ENCODE measurements at regions not wholly inside any gene's neighbourhood (a gene's known extent, or its start where the extent isn't known, plus 50 kb on each side); places are given as distances from the start of the nearest gene placed in this dataset.
"Not testable (repeated sequence)": the region's sequence is repeated elsewhere in the genome, so short reads cannot be mapped to it uniquely, and the experiment has no call there.

DNA sequence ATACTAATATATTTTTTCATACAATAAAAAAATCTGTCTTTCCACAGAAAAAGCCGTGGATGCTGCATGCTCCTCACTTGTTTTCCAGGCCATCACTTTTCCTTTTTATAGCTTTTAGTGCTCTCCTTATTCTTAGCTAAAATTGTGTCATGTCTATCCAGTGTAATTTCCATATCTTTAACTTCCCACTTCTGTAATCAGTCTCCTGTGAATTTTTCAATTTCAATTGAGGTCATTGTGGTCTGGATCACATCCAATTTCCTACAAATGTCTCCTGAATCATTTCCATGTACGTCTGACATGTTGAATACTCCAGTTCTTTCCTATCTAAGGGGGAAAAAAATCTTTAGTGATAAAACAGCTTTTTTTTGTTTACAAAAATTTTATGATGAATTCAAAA lies 838.2 kb upstream of the B3GALT2 start:
- DNase-seq (ENCODE audit: extremely low read depth, low read depth, low spot score): peak; percentile 87

DNA sequence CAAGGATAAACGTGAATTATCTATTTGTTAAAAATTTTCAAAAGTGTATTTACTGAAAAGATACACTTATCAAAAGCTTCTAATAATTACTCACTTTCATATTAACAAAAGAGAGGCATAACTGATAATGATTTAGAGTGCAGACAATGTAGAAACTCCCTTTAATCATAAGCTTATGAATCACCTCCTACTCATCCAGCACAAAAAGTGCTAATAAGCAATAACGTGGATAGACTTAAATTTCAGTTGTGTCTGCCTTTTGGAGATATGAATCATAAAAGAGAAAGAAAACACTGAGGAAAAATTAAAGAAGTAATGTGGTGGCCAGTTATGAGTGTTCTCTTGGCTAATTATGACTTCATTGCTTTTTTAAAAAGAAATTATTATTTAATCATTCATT lies 827.6 kb upstream of the B3GALT2 start:
- DNase-seq (ENCODE audit: extremely low read depth, low read depth, low spot score): no peak

DNA sequence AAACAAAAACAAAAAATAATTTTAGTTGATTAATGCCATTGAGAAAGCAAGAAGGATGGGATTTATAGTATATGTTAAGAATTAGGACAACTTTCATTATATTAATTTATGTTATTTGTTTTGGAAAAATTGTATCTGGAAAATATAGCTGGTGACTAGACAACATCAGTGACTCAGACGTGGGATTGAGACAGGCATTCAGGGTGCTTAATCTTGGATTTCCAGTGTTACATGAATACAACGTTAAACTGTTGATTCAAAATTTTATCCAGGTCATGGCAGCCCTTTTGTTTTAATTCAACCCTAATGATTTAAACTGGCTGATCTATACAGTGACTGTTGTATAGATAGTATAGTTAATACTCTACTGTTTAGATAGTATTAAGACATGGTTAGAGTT lies 827.1 kb upstream of the B3GALT2 start:
- no peak for DNase-seq (ENCODE audit: extremely low read depth, low read depth, low spot score)

DNA sequence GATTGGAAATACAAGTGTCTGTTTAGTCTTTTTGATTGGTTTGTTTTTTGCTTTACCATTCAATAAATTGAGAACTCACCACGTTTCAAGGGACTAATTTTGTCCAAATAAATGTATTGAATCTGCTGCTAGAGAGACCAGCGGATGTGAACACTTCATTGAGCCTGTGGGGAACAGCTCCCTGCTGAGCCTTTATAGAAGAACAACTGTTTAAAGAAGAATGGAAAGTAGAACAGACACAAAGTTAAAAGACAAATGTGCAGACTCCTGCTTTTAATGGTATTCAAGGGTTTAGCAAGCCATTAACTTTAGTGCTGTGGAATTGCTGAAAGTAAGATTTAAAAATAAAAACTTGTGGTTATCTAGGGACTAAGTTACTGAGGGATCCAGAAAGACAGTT lies 817.7 kb upstream of the B3GALT2 start:
- no peak for DNase-seq (ENCODE audit: extremely low read depth, low read depth, low spot score)

DNA sequence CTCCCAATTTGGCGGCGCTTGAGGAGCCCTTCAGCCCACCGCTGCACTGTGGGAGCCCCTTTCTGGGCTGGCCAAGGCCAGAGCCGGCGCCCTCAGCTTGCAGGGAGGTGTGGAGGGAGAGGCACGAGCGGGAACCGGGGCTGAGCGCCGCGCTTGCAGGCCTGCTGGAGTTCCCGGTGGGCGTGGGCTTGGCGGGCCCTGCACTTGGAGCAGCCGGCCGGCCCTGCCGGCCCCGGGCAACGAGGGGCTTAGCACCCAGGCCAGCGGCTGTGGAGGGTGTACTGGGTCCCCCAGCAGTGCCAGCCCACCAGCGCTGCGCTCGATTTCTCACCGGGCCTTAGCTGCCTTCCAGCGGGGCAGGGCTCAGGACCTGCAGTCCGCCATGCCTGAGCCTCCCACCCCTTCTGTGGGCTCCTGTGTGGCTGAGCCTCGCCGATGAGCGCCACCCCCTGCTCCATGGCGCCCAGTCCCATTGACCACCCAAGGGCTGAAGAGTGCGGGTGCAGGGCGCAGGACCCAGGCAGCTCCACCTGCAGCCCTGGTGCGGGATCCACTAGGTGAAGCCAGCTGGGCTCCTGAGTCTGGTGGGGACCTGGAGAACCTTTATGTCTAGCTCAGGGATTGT lies 815.4 kb upstream of the B3GALT2 start:
- DNase-seq (ENCODE audit: extremely low read depth, low read depth, low spot score): not testable (repeated sequence)

DNA sequence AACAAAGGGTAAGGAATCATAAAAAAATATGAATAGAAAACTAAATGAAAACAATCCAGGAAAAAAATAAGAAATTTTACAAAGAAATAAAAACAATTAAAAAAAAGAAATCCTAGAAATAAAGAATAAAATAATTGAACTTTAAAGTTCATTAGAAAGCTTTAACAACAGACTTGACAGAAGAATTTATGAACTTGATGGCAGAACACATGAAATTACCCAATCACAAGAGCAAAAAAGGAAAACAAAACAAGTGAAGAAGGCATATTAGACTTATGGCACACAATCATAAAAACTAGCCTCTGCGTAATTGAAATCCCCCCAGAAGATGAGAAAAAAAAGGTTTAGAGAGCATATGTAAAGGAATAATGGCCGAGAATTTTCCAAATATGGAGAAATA lies 802.5 kb upstream of the B3GALT2 start:
- no peak for DNase-seq (ENCODE audit: extremely low read depth, low read depth, low spot score)

DNA sequence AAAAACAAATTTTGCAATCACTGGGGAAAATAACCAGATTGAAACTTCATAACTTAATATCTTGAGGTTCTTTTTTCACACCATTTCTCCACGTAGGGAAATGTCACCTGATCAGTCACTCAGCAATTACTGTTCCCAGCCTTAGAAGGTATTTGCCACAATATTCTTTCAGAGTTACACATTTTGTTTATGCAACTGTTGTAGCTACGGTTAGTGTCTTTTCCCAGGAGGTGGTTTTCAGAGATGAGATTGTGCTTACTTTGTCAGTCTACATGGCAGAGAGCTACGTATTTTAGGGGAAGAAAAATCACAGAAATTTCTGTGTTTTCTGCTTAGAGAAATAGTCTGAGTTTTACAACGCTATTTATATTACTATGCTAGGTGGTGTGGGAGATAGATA lies 792.8 kb upstream of the B3GALT2 start:
- no peak for DNase-seq (ENCODE audit: extremely low read depth, low read depth, low spot score)

DNA sequence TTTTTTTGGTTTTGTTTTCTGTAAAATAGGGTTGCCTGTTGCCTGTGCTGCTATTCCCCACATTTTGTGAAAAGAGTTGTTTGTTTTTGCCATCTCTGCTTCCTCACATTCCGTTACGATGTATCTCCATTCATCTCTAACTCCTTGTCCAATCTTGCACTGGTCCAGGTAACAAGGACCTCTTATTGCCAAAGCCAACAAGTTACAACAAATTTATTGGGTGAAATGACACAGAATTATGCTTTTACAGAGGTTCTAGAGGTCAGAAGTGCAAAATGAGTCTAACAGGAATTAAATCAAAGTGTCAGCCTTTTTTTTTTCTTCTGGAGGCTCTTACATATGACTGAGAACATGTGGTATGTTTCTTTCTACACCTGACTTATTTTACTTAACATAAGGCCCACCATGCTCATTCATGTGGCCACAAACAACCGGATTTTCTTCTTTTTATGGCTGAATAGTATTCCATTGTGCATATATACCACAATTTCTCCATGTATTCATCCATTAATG lies 787.9 kb upstream of the B3GALT2 start:
- no peak for DNase-seq (ENCODE audit: extremely low read depth, low read depth, low spot score)

DNA sequence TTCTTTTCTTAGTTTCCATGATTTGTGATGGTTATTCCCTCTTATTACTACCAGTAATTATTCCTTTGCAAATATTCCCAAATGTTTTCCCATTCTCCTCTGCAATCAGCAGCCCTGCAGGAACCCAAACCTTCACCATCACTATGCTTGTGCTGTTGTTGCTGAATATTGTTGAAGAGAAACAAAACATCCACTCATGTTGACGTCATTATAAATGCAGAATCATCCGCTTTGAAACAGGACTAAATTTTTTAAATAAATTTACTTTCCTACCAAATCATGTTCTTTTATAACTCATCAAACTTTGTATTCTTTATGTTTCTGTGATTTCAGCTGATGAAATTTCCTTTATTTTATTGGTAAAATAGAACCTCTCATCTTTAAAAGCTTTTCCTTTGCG lies 787.0 kb upstream of the B3GALT2 start:
- no peak for DNase-seq (ENCODE audit: extremely low read depth, low read depth, low spot score)

DNA sequence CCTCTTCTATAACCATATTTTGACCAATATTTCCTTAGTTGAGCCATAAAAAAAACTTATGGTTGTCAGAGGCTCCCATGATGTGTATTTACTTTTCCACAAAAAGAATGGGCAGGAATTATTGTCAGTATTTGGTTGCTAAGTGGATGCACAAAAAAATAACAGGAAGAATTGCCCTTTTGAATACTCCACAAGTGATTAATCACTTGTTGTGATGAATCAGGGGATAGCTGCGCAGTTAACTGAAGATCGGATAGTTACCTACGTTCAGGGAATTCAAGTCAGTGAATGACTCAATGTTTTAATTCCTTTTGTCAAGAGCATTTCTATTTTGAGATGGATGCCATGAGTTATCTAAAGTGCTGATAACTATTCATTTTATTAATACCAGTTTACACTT lies 785.2 kb upstream of the B3GALT2 start:
- DNase-seq (ENCODE audit: extremely low read depth, low read depth, low spot score): peak; percentile 77

DNA sequence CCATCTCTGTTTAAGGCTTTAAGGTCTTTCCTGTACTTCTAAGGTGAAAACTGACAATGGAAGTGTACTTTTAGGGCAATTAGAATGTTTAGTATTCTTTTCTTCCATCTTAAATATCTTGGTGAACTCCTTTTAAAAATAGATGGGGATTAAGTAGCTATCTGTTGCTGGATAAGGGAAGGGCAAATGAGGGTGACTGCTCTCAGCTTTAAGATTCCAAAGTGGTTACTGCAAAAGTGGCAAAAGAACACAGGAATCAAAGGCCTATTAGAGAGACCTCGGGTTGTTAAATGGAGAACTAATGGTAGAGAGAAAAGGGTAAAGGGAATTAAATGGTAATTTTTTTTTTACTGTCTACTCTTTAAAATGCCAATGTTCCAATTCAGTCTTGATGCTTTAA lies 774.1 kb upstream of the B3GALT2 start:
- DNase-seq (ENCODE audit: extremely low read depth, low read depth, low spot score): no peak

DNA sequence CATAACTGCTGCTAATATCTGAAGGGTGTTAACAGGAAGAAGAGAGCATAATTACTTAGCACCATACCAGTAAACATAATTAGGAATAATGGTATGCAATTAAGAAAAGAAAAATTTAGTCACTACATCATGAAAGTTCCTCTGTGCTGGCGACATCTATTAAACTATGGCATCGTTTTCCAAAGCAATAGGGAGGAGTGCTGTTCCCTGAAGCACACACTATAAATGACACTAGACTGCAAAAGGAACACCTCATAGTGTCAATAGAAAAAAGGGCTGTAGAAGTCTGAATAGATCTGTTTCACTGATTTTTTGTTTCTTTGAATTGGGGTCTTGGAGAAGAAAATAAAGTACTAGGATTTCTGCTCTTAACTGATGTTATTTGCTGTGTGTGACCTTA lies 773.6 kb upstream of the B3GALT2 start:
- no peak for DNase-seq (ENCODE audit: extremely low read depth, low read depth, low spot score)

DNA sequence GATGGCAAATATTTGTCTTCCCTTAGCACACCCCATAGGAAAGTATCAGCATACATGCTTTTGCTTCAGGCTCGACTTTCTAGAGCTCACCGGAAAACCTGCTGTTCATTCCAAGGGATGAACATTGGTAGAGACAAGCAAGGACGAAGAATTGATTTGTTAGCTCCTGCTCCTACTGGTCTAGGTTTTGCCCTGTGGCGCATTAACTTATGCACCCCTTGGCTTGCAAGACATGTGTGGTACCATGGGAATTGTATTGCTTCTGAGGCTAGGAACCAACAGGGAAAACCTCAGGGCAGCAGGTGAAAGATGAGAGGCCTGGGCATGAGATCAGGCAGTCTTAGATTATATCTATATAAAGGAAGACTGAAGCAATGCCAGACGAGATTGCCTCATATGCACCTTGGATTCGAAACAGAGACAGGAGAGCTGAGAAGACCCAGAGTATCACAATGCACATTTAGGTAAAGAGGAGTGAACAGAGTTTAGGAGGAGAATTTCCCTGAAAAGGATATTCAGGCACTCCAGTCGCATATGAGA lies 771.2 kb upstream of the B3GALT2 start:
- no peak for DNase-seq (ENCODE audit: extremely low read depth, low read depth, low spot score)

DNA sequence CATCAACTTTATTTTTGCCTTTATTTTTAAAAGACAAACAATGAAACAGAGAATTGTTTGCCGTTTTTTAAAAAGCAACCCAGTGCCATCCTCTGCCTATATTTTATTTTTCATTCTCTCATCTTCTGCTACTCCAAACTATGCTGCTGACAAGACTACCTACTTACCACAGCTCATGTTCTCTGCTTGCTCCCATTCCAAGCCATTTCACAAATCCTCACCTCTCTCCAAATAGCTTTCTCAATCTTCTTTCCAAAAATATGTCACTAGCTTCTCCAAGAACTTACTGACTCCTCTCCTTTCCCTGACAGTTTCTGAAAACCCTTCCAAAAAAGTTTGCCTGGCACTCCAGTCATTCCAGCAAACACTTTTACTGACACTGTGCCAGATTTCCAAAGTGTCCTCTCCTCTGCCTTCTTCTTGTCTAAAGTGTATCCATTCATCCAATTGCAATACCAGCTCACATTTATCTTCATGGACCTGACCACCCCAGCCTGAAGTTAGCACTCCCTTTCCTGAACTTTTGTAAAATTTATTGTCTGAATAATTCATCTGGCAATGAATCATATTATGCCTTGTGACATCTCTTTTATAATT lies 766.5 kb upstream of the B3GALT2 start:
- DNase-seq (ENCODE audit: extremely low read depth, low read depth, low spot score): no peak

DNA sequence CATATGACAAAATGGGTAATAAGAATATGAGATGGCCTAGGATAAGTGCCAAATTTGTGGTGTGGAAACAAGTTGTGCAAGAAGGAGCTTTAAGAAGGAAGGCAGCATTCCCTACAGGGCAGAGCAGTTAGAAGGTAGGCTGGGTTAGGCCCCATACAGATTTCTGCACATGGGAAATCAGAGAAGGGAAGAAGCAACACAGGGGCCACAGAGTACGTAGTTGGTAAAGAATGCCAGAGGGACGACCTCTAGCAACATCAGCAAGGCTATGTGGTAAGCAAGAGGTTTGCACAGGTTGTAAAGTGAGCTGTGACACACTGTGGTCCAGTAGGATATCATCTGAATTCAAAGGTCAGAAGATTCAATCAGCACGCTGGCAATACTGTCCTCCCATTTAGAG lies 765.6 kb upstream of the B3GALT2 start:
- no peak for DNase-seq (ENCODE audit: extremely low read depth, low read depth, low spot score)

DNA sequence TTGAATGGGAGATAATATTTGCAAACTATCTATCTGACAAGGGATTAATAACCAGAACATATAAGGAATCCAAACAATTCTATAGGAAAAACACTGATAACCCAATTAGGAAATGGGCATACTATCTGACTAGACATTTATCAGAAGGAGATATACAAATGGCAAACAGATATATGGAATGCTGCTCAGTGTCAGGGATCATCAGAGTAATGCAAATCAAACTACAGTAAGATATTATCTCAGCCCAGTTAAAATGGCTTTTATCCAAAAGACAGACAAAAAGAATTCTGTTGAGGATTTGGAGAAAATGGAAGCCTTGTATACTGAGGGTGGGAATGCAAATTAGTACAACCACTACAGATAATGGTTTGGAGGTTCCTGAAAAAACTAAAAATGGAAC lies 758.0 kb upstream of the B3GALT2 start:
- DNase-seq (ENCODE audit: extremely low read depth, low read depth, low spot score): no peak

DNA sequence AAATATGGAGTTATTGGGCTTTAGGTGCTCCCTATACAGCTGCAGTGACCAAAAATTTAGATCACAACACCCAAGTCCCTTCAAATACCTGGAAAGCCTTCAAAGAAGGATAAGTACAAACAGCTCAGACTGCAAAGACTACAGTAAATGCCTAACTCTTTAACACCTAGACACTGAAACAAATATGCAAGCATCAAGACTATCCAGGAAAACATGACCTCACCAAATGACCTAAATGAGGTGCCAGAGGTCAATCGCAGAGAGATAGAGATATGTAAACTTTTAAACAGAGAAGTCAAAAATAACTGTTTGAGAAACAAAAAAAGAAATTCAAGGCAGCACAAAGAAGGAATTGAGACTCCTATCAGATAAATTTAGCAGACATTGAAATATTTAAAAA lies 753.8 kb upstream of the B3GALT2 start:
- DNase-seq (ENCODE audit: extremely low read depth, low read depth, low spot score): no peak

DNA sequence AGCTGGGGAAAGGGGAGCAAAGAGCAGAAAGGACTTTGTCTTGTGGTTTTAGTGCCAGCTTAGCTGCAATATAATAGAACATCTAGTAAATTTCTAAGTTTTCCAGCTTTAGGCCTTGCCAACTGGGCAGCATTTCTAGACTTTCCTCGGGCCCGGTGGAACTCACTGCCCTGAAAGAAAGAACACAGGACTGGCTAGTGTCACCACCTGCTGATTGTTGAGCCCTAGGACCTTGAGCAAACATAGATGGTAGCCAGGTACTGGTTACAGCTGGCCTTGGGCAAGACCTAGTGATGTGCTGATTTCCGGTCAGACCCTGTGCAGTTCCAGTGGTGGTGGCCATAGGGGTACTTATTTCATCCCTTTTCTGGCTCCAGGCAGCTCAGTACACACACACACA lies 753.2 kb upstream of the B3GALT2 start:
- no peak for DNase-seq (ENCODE audit: extremely low read depth, low read depth, low spot score)

DNA sequence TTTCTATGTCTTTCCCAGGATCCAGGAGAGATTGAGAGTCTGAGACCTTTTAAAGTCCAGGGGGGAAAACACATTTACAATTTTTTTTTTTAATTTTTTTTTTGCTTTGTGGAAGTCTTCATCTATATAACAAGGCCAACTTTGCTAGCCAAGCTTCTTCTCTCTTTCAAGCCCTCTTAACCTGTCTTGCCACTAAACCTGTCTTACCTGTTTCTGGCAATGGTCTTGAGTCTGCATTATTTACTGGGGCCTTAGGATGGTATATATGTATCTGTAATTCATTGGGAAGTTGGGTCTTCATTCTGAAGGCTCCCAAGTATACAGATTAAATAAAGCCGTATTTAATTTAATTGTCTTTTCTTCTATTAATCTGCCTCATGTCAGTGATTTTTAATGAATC lies 750.9 kb upstream of the B3GALT2 start:
- DNase-seq (ENCODE audit: extremely low read depth, low read depth, low spot score): no peak

DNA sequence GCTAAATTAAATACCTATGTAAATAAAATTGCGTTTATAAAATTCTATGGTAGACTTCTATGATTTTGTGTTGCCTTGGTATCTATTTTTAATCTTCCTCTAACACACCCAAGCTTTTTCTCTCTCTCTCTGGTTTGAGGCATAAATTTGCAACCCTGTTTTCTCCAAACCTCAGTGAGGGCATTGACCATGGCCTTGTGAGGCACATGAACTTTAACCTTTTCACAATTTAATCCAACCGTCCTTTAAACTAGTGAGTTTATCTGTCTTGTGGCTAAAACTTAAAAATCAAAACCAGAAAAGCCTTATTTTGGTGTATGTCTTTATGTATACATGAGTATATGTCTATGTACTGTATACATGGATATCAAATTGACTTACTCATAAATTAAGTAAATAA lies 746.6 kb upstream of the B3GALT2 start:
- no peak for DNase-seq (ENCODE audit: extremely low read depth, low read depth, low spot score)

DNA sequence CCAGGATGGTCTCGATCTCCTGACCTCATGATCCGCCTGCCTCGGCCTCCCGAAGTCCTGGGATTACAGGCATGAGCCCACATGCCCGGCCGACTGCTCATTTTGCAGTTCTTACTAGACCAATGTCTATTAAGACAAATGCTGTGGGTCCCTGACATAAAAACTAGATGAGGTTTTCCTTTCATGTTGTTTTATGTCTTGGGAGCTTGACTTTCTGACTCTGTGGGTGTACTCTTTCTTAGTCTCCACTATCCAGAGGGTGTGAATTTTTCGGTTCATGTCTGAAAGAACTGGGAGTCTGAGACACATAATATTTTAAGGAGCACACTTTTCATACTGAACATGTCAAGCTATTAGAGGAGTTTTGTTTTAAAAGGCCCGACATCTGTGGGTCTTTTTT lies 744.9 kb upstream of the B3GALT2 start:
- no peak for DNase-seq (ENCODE audit: extremely low read depth, low read depth, low spot score)

DNA sequence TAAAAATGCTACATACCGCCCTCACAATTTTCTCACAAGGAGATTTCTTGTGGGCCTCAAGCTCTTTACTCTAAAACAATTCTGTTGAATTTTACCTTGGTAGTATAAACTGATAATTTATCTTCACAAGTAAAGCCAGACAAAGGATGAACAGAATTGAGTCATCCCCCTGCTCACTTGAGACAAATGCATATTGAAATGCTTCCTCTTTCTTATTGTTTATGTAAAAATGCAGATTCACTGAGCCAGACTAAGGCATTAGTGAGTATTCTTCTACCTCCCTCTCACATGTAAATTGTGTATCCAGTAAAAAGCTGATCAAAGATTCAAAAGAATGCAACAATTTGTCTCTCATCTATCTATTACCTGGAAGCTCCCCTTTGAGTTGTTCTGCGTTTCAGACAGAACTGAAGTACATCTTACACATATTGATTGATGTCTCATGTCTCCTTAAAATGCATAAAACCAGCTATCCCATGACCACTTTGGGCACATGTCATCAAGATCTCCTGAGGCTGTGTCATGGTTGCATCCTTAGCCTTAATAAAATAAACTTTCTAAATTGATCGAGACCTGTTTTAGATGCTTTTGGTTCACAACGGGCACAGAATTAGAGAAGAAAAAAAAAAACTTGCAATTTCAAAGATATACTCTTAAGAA lies 743.1 kb upstream of the B3GALT2 start:
- DNase-seq (ENCODE audit: extremely low read depth, low read depth, low spot score): no peak

All from glomerular endothelial cell (primary cell).